ENCODE measurements at regions not wholly inside any gene's neighbourhood (a gene's known extent, or its start where the extent isn't known, plus 50 kb on each side); places are given as distances from the start of the nearest gene placed in this dataset.

GRCh38 chr4:63851496-63851895, 557.8 kb downstream of the TECRL start:
- ATAC-seq (ENCODE audit: poor library complexity) (no peak), DNase-seq (no peak)
- intact Hi-C loops (cut with DNase I), result no loop called here

GRCh38 chr4:63841266-63841665, 568.0 kb downstream of the TECRL start:
- DNase-seq, result no peak
- intact Hi-C loops (cut with DNase I), result no loop called here
- ATAC-seq (ENCODE audit: poor library complexity), result no peak

GRCh38 chr4:63831590-63832155, 577.6 kb downstream of the TECRL start:
- intact Hi-C loops (cut with DNase I), result no loop called here
- ATAC-seq (ENCODE audit: poor library complexity), result no peak

GRCh38 chr4:63817196-63817865, 591.9 kb downstream of the TECRL start:
- DNase-seq (no peak), ATAC-seq (ENCODE audit: poor library complexity) (no peak)
- intact Hi-C loops (cut with DNase I), result no loop called here

More at GRCh38 chr4:63831590-63832155, 577.6 kb downstream of the TECRL start:
- no peak for DNase-seq

- DNase-seq (no peak), ATAC-seq (ENCODE audit: poor library complexity) (no peak)
- intact Hi-C loops (cut with DNase I), result no loop called here
Measured at GRCh38 chr4:63814171-63814964, 594.9 kb downstream of the TECRL start.

- ATAC-seq (ENCODE audit: poor library complexity) (no peak), DNase-seq (no peak)
- intact Hi-C loops (cut with DNase I), result no loop called here
Measured at GRCh38 chr4:63799166-63799565, 610.1 kb downstream of the TECRL start.

GRCh38 chr4:63795301-63795700, 613.9 kb downstream of the TECRL start:
- intact Hi-C loops (cut with DNase I), result no loop called here
- ATAC-seq (ENCODE audit: poor library complexity) (no peak), DNase-seq (no peak)

- ATAC-seq (ENCODE audit: poor library complexity) (no peak), DNase-seq (no peak)
- intact Hi-C loops (cut with DNase I), result no loop called here
Measured at GRCh38 chr4:63790377-63790776, 618.9 kb downstream of the TECRL start.

- DNase-seq (no peak), ATAC-seq (ENCODE audit: poor library complexity) (no peak)
- intact Hi-C loops (cut with DNase I), result no loop called here
Measured at GRCh38 chr4:63788271-63788670, 621.0 kb downstream of the TECRL start.

GRCh38 chr4:63787326-63787725, 621.9 kb downstream of the TECRL start:
- intact Hi-C loops (cut with DNase I), result no loop called here
- ATAC-seq (ENCODE audit: poor library complexity) (no peak), DNase-seq (no peak)

GRCh38 chr4:63786171-63786570, 623.1 kb downstream of the TECRL start:
- intact Hi-C loops (cut with DNase I), result no loop called here

GRCh38 chr4:63784822-63785221, 624.4 kb downstream of the TECRL start:
- ATAC-seq (ENCODE audit: poor library complexity) (no peak), DNase-seq (no peak)
- intact Hi-C loops (cut with DNase I), result no loop called here

More at GRCh38 chr4:63786171-63786570, 623.1 kb downstream of the TECRL start:
- DNase-seq (no peak), ATAC-seq (ENCODE audit: poor library complexity) (no peak)

- intact Hi-C loops (cut with DNase I), result no loop called here
- ATAC-seq (ENCODE audit: poor library complexity) (no peak), DNase-seq (no peak)
Measured at GRCh38 chr4:63777601-63778000, 631.6 kb downstream of the TECRL start.

GRCh38 chr4:63764400-63764799, 644.9 kb downstream of the TECRL start:
- ATAC-seq (ENCODE audit: poor library complexity) (peak; percentile 43), DNase-seq (no peak)
- intact Hi-C loops (cut with DNase I), result no loop called here

- DNase-seq, result no peak
- no peak for ATAC-seq (ENCODE audit: poor library complexity)
- intact Hi-C loops (cut with DNase I), result no loop called here
Measured at GRCh38 chr4:63757929-63758328, 651.3 kb downstream of the TECRL start.

GRCh38 chr4:63742882-63743281, 666.4 kb downstream of the TECRL start:
- intact Hi-C loops (cut with DNase I), result no loop called here
- DNase-seq, result no peak
- ATAC-seq (ENCODE audit: poor library complexity), result no peak

GRCh38 chr4:63729519-63729918, 679.7 kb downstream of the TECRL start:
- DNase-seq (no peak), ATAC-seq (ENCODE audit: poor library complexity) (no peak)
- intact Hi-C loops (cut with DNase I), result no loop called here

GRCh38 chr4:63728480-63729177, 680.6 kb downstream of the TECRL start:
- DNase-seq, result no peak
- ATAC-seq (ENCODE audit: poor library complexity), result no peak
- intact Hi-C loops (cut with DNase I), result no loop called here

- intact Hi-C loops (cut with DNase I), result no loop called here
- DNase-seq, result no peak
- no peak for ATAC-seq (ENCODE audit: poor library complexity)
Measured at GRCh38 chr4:63717384-63717783, 691.9 kb downstream of the TECRL start.

Measured in Right ventricle myocardium superior (tissue), 1 donor.